ENCODE measurements at regions not wholly inside any gene's neighbourhood (a gene's known extent, or its start where the extent isn't known, plus 50 kb on each side); places are given as distances from the start of the nearest gene placed in this dataset.
A peak's percentile ranks its signal among the peaks of the same experiment; 100 is the strongest.
"Not testable (repeated sequence)": the region's sequence is repeated elsewhere in the genome, so short reads cannot be mapped to it uniquely, and the experiment has no call there.

DNA sequence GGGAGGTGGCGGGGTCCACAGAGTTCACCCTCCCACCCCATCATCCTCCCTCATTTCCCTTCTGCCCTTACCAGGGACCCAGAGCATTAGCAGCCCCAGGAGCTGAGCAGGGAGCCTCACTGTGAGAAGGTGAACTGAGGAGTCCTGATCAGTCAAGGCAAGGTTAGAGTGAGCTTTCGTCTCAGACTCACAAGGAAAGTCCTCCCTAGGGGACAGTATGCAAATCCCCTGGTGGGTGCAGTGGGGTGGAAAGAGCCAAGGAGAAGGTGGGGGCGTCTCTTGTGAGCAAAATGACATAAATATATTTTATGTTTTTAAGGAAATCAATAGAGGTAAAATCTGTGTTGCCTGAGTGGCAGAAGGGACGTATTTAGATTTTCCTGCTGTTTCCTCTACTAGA, 329.1 kb downstream of the RPIA start:
- not testable (repeated sequence) for DNase-seq

DNA sequence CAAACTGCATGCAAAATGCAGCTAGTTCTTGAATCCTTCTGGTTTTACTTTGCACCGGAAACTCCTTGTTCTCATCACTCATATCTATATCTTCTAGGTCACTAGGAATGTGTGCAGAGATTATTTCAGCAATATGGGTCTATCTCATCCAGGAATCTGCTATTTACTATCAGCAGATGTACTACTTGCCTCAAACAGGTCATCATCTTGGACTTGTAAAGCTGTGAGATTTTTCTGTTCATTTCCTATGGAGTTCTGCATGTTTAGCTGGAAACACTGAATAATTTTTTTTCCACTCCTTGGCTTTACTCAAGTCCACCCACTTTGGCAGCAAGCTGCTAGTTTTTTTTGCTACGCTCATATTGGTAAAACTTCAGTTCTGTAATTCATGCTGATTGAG, 334.8 kb downstream of the RPIA start:
- DNase-seq = not testable (repeated sequence)

DNA sequence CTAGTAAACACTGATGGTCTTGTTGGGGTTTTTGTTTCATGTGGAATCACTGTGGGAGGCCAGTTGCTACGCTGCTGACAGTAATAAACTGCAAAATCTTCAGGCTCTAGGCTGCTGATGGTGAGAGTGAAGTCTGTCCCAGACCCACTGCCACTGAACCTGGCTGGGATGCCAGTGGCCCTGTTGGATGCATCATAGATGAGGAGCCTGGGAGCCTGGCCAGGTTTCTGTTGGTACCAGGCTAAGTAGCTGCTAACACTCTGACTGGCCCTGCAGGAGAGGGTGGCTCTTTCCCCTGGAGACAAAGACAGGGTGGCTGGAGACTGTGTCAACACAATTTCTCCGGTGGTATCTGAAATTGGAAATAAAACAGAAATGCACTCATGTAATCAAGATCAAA, 335.6 kb downstream of the RPIA start:
- DNase-seq = not testable (repeated sequence)

DNA sequence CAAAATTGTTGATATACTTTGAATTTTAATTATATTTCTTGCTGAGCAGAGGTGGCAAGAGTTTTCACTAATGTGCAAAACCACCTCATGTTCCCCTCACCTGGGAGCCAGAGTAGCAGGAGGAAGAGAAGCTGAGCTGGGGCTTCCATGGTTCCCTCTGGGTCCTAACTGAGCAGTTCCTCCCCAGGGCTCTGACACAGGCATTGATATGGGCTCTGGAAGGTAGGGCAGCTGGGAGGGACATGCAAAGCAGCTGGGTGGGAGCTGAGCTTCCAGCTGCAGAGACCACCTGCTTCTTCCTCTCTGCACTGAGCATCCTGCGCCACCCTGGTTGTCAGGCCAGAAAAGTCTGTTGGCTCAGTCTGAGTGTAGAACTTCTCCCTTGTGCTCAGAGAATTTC, 336.1 kb downstream of the RPIA start:
- not testable (repeated sequence) for DNase-seq

DNA sequence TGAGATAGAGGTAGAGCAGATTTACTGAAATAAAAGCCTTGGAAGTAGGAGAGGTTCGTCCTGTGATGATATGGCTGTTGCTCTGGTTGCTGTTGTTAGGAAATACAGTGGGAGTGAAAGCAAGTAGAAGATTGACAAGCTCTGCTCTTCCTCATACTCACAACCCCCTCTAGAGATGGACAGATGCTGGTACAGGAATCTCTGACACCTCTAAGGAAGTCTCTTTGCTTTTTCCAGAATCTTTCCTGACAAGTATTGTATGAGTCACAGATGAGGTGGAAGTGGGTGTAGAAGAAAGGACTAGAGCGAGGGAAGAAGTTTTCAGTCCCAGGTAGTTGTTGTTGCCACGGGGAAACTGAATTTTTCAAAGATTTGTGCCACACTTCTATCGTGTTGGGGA, 337.8 kb downstream of the RPIA start:
- not testable (repeated sequence) for DNase-seq

DNA sequence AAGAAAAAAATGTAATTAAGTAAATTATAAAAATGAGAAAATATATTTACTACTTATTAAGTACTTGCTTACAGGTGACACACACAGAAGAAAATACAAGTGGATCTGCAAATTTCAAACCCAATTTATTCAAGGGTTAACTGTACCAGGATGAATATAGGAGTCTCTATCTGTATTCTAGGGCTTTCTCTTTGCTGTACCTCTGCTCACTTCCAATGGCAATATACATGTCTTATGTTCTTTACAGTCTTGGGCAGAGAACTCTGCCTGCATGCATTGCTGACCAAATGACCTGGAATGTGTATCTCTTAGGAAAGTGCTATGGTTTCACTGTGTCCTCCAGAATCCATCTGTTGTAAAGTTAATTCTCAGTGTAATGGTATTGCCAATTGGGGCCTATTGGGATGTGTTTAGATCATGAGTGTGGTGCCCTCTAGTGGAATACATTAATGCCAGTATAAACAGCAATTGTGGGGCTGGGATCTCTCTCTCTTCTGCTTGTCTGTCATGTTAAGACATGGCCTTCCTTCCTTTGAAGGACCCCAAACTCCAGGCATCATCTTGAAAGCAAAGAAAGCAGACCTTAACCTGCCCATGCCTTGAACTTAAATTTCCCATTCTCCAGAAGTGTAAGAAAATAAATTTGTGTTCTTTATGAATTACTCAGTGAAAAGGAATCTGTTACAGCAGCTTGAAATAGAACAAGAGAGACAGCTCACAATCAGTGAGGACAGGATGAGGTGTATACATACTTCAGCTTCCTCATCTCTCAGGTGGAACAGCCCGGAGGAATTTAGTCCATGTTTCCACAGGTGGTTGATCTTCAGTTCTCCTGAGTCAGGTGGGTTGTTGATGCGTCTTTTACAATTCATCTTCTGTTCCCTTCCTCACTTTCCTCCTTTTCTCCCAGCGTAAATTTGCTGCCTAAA, 356.9 kb downstream of the RPIA start:
- DNase-seq = peak; percentile 25

DNA sequence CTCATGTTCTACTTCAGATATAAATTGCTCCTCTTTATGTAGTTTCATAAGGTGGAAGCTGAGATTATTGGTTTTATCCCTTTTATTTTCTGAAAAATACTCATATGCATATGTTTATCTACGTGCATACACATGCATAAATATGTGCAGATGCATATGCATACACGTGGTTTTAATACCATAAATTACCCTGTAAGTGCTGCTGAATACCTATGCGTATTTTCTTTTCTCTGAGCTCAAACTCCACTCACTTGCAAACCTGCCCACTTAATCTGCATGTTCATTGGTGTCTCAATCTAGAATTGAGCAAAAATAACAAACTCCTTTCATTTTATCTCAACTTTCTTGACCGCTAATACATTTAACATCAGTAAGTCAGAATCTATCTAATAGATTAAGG, 367.1 kb downstream of the RPIA start:
- not testable (repeated sequence) for DNase-seq

DNA sequence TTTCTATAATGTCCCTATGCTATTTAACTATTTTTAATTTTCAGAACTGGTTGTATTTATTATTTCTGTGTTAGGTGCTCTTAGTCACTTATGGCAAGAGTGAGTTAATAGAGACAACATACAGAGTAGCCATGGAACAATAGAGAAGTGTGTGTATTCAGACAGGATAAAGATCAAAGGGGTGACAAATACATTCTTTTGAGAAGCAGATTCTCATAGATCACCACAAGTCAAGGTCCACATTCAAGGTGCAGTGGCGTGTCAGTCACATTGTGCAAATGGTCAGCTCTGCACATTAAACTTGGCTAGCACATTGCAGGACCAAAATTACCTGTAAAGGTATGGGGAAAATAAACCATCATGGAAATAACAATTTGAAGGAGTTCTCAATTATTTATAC, 369.7 kb downstream of the RPIA start:
- DNase-seq = not testable (repeated sequence)

DNA sequence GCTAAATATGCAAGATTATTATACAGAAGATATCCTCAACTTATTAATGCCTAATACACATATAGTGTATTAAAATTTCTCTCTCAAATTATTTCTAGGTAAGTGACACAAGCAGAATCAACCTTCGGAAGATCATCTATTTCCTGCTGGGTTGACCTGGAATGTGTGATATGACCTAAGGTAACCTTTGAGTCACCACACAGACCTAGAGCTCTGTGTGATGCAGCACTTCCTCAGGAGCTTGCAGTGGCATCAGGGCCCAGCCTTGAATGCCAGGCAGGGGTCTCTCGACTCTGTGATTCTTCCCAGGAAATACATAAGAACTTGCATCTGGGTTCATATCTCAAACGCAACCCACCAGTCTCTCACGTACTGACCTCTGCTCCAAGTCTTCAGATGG, 385.3 kb downstream of the RPIA start:
- not testable (repeated sequence) for DNase-seq

DNA sequence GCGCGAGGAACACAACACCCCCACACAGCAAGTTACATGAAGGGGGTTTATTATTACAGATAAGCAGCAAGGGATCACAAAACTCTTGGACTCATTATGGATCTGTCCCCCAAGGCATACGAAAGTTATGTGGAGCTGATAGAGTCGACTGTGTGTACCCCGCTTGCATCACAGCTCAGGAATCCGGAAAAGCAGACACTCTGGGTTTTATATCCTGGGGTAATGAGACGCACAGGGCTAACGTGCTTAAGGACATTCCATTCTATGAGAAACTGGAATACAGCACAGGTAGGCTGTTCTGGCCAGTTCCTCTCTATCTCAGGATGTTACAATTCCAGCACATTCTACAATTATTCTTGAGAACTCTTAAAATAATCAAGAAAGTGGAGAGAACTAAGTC, 401.4 kb downstream of the RPIA start:
- not testable (repeated sequence) for DNase-seq

DNA sequence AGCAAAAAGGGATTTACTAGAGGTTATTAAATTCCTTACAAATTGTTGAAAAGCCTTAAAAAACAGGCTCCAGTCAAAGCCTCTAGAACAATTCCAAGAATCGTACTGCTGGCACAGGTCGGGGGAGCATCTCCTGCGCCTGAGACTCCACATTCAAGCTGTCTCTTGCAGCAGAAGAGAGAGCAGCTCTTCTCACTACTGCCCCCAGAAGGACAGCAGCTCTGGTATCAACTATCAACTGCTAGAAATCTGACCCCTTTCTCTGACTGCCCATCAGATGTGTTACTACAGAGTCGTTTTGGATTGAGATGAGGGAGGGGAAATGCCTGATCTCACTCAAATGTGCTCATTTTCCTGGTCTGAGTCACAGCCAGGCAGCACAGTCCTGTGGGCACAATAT, 403.6 kb downstream of the RPIA start:
- peak; percentile 1 for DNase-seq

DNA sequence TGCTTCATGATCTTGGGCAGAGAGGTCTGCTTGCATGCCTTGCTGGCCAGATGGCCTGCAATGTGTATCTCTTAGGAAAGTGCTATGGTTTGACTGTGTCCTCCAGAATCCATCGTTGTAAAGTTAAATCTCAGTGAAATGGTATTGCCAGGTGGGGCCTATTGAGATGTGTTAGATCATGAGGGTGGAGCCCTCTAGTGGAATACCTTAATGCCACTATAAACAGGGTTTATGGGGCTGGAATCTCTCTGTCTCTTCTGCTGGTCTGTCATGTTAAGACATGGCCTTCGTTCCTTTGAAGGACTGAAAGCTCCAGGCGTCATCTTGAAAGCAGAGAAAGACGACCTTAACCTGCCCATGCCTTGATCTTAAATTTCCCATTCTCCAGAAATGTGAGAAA, 411.1 kb downstream of the RPIA start:
- not testable (repeated sequence) for DNase-seq

DNA sequence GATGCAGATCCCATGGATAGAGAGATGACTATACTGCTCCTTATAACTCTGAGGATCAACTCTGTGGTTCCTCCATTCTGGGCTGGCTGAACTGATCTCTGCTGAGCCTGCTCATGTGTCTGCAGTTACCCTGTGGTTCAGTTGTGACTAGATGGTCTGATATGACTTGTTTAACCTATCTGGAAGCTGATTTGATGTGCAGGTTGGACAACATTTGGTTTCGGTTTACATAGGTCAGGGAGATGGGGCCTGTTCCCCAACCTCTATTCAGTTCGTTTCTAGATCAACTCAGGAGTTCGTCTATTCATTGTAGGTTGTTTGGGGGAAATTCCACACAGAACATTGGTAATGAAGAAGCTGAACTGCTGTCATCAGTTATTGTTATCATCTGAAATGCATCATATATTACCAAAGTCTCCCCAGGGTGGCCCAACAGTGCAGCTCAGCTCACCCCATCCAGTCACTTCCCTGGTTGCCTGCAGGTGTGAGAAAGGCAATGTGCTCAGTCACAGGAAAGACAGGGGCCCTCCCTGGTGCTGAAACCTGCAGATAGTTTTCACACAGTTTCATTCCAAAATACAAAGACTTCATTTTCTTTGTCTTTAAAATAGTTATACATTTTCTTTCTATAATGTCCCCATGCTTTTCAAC, 415.0 kb downstream of the RPIA start:
- not testable (repeated sequence) for DNase-seq

DNA sequence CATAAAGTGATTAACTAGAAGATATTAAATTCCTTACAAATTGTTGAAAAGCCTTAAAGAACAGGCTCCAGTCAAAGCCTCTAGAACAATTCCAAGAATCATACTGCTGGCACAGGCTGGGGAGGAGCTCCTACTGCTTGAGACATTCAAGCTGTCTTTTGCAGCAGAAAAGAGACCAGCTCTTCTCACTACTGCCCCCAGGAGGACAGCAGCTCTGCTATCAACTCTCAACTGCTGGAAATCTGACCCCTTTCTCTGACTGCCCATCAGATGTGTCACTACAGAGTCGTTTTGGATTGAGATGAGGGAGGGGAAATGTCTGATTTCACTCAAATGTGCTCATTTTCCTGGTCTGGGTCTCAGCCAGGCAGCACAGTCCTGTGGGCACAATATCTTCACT, 421.0 kb downstream of the RPIA start:
- DNase-seq = peak; percentile 3

DNA sequence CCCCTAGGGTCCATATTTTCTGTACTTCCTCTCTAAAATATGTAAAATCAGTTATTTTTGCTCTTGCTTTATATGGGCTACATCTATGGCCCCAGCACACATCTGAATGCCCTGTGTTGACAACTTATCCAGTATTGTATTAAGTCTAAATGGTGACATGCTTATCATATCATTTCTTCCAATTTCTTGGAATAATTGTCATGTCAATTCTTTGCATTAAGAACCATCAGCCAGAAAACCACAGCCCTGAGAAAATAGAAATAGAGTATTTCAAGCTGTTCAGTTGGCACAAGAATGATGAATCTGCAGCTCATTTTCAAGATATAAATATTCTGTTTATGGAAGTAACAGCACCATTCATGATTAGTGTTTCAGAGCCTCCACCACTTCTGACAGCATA, 421.8 kb downstream of the RPIA start:
- DNase-seq = peak; percentile 4

DNA sequence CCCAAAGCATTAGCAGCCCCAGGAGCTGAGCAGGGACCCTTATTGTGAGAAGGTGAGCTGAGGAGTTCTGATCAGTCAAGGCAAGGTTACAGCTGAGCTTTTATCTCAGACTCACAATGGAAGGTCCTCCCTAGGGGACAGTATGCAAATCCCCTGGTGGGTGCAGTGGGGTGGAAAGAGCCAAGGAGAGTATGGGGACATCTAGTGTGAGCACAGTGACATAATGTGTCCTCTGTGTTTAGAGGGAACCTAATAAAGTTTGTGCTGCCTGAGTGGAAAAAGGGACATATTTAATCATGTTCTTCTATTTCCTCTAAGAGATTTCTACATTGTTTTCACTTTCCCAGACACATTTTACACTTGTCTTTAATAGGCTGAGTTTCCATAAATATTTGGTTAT, 438.0 kb downstream of the RPIA start:
- DNase-seq = not testable (repeated sequence)

DNA sequence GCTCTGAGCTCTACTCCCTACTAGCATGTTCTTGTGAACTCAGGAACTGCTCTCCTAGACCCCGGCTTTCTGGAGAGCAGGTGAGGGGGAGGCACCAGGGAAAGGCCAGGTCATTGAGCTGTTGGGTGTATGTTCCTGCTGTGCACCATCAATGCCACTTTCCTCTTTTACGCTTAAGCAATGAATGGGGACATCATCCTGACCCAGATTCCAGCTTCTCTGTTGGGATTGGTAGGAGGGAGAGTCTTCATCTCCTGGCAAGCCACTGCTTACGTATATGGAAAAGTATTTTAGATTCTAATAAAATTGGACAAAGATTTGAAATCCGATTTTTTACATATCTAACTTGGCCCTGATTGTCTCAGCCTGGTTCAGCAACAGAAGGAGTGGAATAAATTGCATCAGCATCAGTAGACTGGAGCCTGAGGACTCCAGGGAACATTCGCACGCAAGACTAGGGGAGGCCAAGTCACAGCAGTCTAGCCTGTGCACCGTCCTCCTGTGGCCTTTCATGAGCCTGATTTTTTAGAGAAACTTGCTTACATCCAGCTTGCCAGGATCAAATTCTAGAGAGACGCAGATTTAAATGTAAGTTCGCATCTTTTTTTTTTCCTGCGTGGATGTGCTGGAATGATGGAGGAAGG, 439.3 kb downstream of the RPIA start:
- peak; percentile 23 for DNase-seq

DNA sequence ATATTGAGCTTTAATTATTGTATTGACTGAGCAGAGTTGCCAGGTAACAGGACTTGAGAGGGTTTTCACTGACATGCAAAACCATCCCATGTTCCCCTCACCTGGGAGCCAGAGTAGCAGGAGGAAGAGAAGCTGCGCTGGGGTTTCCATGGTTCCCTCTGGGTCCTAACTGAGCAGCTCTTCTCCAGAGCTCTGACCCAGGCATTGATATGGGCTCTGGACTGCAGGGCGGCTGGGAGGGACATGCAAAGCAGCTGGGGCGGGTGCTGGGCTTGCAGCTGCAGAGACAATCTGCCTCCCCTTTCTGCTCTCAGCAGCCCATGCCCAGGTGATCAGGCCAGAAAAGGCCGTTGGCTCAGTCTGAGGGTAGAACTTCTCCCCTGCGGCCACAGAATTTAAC, 451.5 kb downstream of the RPIA start:
- DNase-seq = not testable (repeated sequence)

DNA sequence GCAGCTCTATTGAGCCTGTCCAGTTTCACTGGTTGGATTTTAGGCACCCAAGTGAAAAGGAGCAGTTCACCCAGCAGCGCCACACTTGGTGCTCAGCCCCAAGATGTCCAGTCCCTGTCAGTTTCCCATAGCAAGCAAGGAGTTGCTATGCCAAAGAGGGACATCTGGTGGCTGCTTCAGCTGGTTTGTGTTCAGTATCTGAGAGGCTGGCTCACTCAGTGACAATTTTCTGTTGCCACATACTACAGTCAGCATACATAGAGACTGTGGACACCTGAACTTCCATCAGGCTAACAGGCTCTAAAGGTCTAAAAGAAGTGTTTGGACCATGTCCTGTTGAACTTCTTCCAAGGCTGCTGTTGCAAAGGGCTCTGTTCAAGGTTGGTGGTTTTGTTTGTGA, 453.9 kb downstream of the RPIA start:
- DNase-seq = not testable (repeated sequence)

DNA sequence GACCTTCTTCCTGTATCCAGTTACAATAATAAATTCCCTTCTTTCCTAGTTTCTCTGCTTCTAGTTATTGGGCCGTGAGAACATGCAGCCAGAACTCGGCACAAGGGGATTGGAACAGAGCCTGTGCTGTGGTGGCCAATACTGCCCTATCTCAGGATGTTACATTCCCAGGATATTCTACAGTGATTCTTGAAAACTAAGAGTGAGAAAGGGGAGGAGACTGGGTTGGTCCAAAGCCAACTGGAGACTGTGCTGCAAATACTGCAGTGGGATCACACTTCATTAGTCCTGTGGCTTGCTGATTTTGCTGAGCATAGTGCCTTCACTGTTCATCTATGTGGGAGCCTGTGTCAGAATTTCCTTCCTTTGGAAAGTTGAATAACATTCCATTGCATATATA, 456.8 kb downstream of the RPIA start:
- peak; percentile 20 for DNase-seq

DNA sequence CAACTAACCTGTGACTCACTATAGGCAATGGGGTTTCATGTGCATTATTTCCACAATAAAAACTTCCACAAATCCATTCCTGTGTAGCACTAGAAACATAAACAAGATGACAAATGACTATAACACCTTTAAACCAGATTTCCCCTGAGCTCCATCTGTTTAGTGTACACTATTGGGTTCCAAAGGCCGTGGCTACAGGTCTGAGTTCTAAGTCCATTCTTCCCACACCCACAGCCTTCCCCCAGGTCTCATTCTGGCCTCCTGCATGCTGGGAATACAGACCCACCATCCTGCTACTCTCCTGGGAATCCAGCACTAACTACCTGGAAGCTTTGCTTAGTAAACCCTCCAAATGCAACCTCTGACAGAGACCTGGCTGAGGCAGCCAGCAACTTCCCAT, 460.2 kb downstream of the RPIA start:
- DNase-seq = not testable (repeated sequence)

DNA sequence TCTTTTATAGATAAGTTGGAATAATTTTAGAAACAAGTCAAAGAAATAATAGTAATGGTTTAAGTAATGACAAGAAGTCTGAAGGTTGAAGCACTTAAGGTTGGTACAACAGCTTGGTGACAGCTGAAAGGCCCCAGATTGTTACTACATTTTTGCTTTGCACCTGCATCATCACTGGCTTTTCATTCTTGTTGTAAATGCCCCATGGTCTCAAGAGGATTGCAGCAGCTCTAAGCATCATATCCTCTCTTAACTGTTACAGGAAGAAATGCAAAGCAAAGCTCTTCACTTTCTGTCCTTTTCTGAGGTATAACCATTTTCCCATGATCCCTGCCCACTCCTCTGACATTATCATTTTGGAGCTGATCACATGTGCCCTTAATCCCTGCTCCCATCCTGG, 461.0 kb downstream of the RPIA start:
- not testable (repeated sequence) for DNase-seq

DNA sequence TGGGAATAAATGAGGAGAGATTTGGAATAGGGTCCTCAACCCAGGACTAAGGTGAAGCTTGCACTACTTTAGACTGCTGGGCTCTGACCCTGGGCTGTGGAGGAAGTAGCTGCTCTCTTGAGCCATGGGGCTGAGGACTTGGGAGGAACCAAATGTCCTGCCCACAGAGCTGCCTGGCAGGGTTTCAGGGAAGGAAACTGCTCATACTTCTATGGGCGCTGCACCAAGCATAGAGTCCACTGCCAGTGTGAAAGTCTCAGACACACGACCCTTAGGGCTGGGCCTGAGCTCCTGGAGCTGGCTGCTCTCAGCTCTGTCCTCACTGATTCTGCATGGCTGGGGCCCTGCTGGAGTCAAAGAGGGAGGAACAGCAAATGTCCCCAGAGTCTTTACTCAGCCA, 461.7 kb downstream of the RPIA start:
- not testable (repeated sequence) for DNase-seq

Data from hindlimb muscle (tissue), 1 donor.